Fibroblast of peridontal ligament (primary cell): ENCODE measurements at regions not wholly inside any gene's neighbourhood (a gene's known extent, or its start where the extent isn't known, plus 50 kb on each side); places are given as distances from the start of the nearest gene placed in this dataset.

ENCODE experiments used
- DNase-seq: peaks from one replicate; pipeline ENCODE4 v3.0.0-alpha.2; 2010; ENCODE audit errors: extremely low read depth

GRCh38 chr15:31274496-31275330 is 51.9 kb upstream of the KLF13 start:
- no peak for DNase-seq

GRCh38 chr15:31275331-31276262 is 51.0 kb upstream of the KLF13 start:
- no peak for DNase-seq

- no peak for DNase-seq
Observed at GRCh38 chr15:31276596-31277298, 49.9 kb upstream of the KLF13 start.
